DND-41 (cell line): ENCODE measurements at regions not wholly inside any gene's neighbourhood (a gene's known extent, or its start where the extent isn't known, plus 50 kb on each side); places are given as distances from the start of the nearest gene placed in this dataset.
"Not testable (repeated sequence)": the region's sequence is repeated elsewhere in the genome, so short reads cannot be mapped to it uniquely, and the experiment has no call there.

Experiments used
- ATAC-seq: fragments of 200-7000 bp; cut with Tn5 transposase; 3 replicates; pipeline ENCODE4 v1.9.1; 2021; ENCODE audit warnings: low read depth; ENCODE audit not compliant: insufficient read depth
- DNase-seq: peaks from one replicate; pipeline ENCODE4 v3.0.0-alpha.2; 2020
- H2AFZ ChIP-seq: 2 replicates; pipeline ENCODE4 v1.6.0; 2012; ENCODE audit warnings: low read depth, low read length
- H3K27ac ChIP-seq: 2 replicates; pipeline ENCODE4 v1.5.1; 2012; ENCODE audit warnings: low read length, inconsistent platforms
- H3K27me3 ChIP-seq: fragments of 200-600 bp; sonication (generic); 2 replicates; pipeline ENCODE4 v1.6.0; 2012; ENCODE audit warnings: low read length, mild to moderate bottlenecking, inconsistent platforms; ENCODE audit not compliant: insufficient read depth, poor library complexity
- H3K36me3 ChIP-seq: 2 replicates; pipeline ENCODE4 v1.5.1; 2012; ENCODE audit warnings: low read length, inconsistent platforms; ENCODE audit not compliant: insufficient read depth
- H3K4me1 ChIP-seq: 2 replicates; pipeline ENCODE4 v1.5.1; 2012; ENCODE audit warnings: mild to moderate bottlenecking, low read length; ENCODE audit not compliant: insufficient read depth
- H3K4me2 ChIP-seq: 2 replicates; pipeline ENCODE4 v1.6.0; 2012; ENCODE audit warnings: mild to moderate bottlenecking, moderate library complexity, low read length, inconsistent platforms; ENCODE audit not compliant: insufficient read depth
- H3K4me3 ChIP-seq, 2 experiments: fragments of 200-600 bp in 1 of 2; shearing (Covaris generic) in 1 of 2; 2 replicates each; pipeline ENCODE4 v1.5.1; 2012 to 2016; ENCODE audit warnings: inconsistent platforms in 2 of 2, low read length in 2 of 2, mild to moderate bottlenecking in 2 of 2, low read depth in 1 of 2, moderate library complexity in 1 of 2
- H3K79me2 ChIP-seq: 2 replicates; pipeline ENCODE4 v1.6.0; 2012; ENCODE audit warnings: low read length, inconsistent platforms; ENCODE audit not compliant: insufficient read depth
- H3K9ac ChIP-seq: 2 replicates; pipeline ENCODE4 v1.6.0; 2012; ENCODE audit warnings: low read depth, mild to moderate bottlenecking, inconsistent platforms, low read length, moderate library complexity
- H3K9me3 ChIP-seq: 2 replicates; pipeline ENCODE4 v1.5.1; 2012; ENCODE audit warnings: low read length, moderate library complexity, mild to moderate bottlenecking, inconsistent platforms; ENCODE audit not compliant: insufficient read depth, severe bottlenecking
- H4K20me1 ChIP-seq: 2 replicates; pipeline ENCODE4 v1.6.0; 2012; ENCODE audit warnings: low read length; ENCODE audit not compliant: insufficient read depth
- CTCF ChIP-seq: IDR thresholded peaks from 2 replicates; pipeline ENCODE4 v1.5.1; 2012; ENCODE audit warnings: borderline replicate concordance, low read length, moderate library complexity, mild to moderate bottlenecking; ENCODE audit not compliant: poor library complexity, severe bottlenecking; ENCODE audit errors: extremely low read depth
- EZH2 ChIP-seq: IDR thresholded peaks from 3 replicates; pipeline ENCODE4 v1.6.1; 2012; ENCODE audit warnings: borderline replicate concordance, low read depth, mild to moderate bottlenecking, moderate library complexity, low read length, inconsistent platforms; ENCODE audit not compliant: severe bottlenecking

- Histone ChIP-seq H3K36me3 (no peaks in the 10 kb centered on the region), H3K79me2 (peaks cover 5% of the 10 kb centered on the region), H3K27me3 (no peaks in the 10 kb centered on the region), H2AFZ (no peak overlapping the region), H3K9ac (no peak overlapping the region), H3K27ac (no peak overlapping the region), H4K20me1 (no peaks in the 10 kb centered on the region), H3K4me1 (peaks cover 26% of the 10 kb centered on the region), H3K9me3 (no peaks in the 10 kb centered on the region), H3K4me2 (no peak overlapping the region), H3K4me3 (no peak overlapping the region)
- TF ChIP-seq EZH2 = no peak
- TF ChIP-seq CTCF = no peak
- DNase-seq (no peak), ATAC-seq (no peak)
Observed at GRCh38 chr22:46046299-46046685, 69.3 kb upstream of the WNT7B start.

GRCh38 chr22:46047226-46047625 lies 70.3 kb upstream of the WNT7B start:
- H3K4me1 ChIP-seq = peaks cover 29% of the 10 kb centered on the region
- H3K9me3 ChIP-seq = no peaks in the 10 kb centered on the region
- no peak overlapping the region for H3K4me2 ChIP-seq
- no peaks in the 10 kb centered on the region for H4K20me1 ChIP-seq
- H3K79me2 ChIP-seq = peaks cover 7% of the 10 kb centered on the region
- ATAC-seq = no peak
- H3K4me3 ChIP-seq = no peak overlapping the region
- no peaks in the 10 kb centered on the region for H3K36me3 ChIP-seq
- H2AFZ ChIP-seq = no peak overlapping the region
- no peak for DNase-seq
- TF ChIP-seq CTCF (no peak), EZH2 (no peak)
- no peak overlapping the region for H3K27ac ChIP-seq
- H3K27me3 ChIP-seq = no peaks in the 10 kb centered on the region
- no peak overlapping the region for H3K9ac ChIP-seq

- peaks cover 34% of the 10 kb centered on the region for H3K4me1 ChIP-seq
- ATAC-seq (no peak), DNase-seq (no peak)
- H4K20me1 ChIP-seq = no peaks in the 10 kb centered on the region
- no peak for TF ChIP-seq EZH2
- no peak for TF ChIP-seq CTCF
- no peaks in the 10 kb centered on the region for H3K27me3 ChIP-seq
- H3K4me2 ChIP-seq = no peak overlapping the region
- no peaks in the 10 kb centered on the region for H3K36me3 ChIP-seq
- no peak overlapping the region for H3K27ac ChIP-seq
- peaks cover 15% of the 10 kb centered on the region for H3K79me2 ChIP-seq
- no peaks in the 10 kb centered on the region for H3K9me3 ChIP-seq
- no peak overlapping the region for H3K4me3 ChIP-seq
- H3K9ac ChIP-seq = no peak overlapping the region
- H2AFZ ChIP-seq = no peak overlapping the region
Observed at GRCh38 chr22:46047841-46048595, 71.1 kb upstream of the WNT7B start.

- Histone ChIP-seq H3K4me1 (peaks cover 33% of the 10 kb centered on the region), H3K79me2 (peaks cover 19% of the 10 kb centered on the region)
- DNase-seq, ATAC-seq, H2AFZ ChIP-seq, H3K36me3 ChIP-seq, H4K20me1 ChIP-seq, H3K9ac ChIP-seq, H3K27ac ChIP-seq, H3K4me3 ChIP-seq, H3K4me2 ChIP-seq, H3K27me3 ChIP-seq, H3K9me3 ChIP-seq: not testable (repeated sequence)
Observed at GRCh38 chr22:46048661-46049060, 71.7 kb upstream of the WNT7B start.
